ENCODE measurements at regions not wholly inside any gene's neighbourhood (a gene's known extent, or its start where the extent isn't known, plus 50 kb on each side); places are given as distances from the start of the nearest gene placed in this dataset.

DNA sequence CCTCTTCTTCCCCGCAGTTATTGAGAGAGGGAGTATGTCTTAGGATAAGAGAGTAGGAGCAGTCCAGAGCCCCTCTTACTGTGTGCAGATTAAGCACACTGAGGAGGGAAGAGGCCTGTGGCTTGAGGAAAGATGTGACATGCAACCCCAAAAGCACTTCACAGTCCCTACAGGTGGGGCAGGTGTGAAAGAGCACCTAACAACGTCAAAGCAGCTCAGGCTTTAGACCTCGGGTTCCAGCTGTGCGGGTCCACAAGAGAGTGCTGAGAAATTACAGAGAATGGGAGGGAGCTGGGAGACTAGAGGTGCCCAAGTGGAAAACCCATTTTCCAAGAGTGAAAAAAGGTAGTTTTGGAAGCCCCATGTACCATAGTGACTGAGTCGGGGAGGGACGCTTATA lies 127.6 kb downstream of the SLC25A47 start:
- peak; percentile 44 to 72 for DNase-seq (ENCODE audit: extremely low spot score in 2 of 2)
- Histone ChIP-seq H3K27me3 (no peaks in the 10 kb centered on the region), H3K27ac (no peak overlapping the region), H3K4me1 (no peaks in the 10 kb centered on the region), H3K4me3 (no peak overlapping the region), H3K9me3 (no peaks in the 10 kb centered on the region), H3K36me3 (no peaks in the 10 kb centered on the region)
- TF ChIP-seq, protein P1, sequence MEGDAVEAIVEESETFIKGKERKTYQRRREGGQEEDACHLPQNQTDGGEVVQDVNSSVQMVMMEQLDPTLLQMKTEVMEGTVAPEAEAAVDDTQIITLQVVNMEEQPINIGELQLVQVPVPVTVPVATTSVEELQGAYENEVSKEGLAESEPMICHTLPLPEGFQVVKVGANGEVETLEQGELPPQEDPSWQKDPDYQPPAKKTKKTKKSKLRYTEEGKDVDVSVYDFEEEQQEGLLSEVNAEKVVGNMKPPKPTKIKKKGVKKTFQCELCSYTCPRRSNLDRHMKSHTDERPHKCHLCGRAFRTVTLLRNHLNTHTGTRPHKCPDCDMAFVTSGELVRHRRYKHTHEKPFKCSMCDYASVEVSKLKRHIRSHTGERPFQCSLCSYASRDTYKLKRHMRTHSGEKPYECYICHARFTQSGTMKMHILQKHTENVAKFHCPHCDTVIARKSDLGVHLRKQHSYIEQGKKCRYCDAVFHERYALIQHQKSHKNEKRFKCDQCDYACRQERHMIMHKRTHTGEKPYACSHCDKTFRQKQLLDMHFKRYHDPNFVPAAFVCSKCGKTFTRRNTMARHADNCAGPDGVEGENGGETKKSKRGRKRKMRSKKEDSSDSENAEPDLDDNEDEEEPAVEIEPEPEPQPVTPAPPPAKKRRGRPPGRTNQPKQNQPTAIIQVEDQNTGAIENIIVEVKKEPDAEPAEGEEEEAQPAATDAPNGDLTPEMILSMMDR (IDR thresholded peaks at IDR 0.05) = no peak
- no peak for TF ChIP-seq POLR2A (IDR thresholded peaks at IDR 0.05)
- no peak for TF ChIP-seq POLR2AphosphoS5 (IDR thresholded peaks at IDR 0.05; ENCODE audit: insufficient read depth in 1 of 2, low read depth in 1 of 2)
- intact Hi-C loops (cut with DNase I) = no loop called here

DNA sequence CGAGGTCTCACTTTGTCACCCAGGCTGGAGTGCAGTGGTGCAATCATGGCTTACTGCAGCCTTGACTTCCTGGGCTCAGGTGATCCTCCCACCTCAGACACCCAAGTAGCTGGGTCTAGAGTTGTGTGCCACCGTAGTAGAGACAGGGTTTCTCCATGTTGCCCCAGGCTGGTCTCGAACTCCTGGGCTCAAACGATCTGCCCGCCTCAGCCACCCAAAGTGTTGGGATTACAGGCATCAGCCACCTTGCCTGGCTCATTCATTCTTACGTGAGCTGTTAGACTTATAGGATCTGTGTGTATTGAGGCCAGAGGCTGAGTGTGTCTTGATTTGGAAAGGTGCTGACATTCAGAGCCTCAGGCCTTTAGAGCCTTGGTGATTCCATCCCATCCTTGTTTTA lies 128.1 kb downstream of the SLC25A47 start:
- H3K36me3 ChIP-seq = no peaks in the 10 kb centered on the region
- intact Hi-C loops (cut with DNase I) = no loop called here
- H3K4me3 ChIP-seq = no peak overlapping the region
- no peaks in the 10 kb centered on the region for H3K27me3 ChIP-seq
- H3K9me3 ChIP-seq = no peaks in the 10 kb centered on the region
- TF ChIP-seq POLR2A (IDR thresholded peaks at IDR 0.05) (no peak), POLR2AphosphoS5 (IDR thresholded peaks at IDR 0.05; ENCODE audit: insufficient read depth in 1 of 2, low read depth in 1 of 2) (no peak)
- TF ChIP-seq, protein P1 (IDR thresholded peaks at IDR 0.05) = no peak
- no peak overlapping the region for H3K27ac ChIP-seq
- no peaks in the 10 kb centered on the region for H3K4me1 ChIP-seq
- peak in 1 of 2 donors; percentile 64 for DNase-seq (ENCODE audit: extremely low spot score in 2 of 2)

DNA sequence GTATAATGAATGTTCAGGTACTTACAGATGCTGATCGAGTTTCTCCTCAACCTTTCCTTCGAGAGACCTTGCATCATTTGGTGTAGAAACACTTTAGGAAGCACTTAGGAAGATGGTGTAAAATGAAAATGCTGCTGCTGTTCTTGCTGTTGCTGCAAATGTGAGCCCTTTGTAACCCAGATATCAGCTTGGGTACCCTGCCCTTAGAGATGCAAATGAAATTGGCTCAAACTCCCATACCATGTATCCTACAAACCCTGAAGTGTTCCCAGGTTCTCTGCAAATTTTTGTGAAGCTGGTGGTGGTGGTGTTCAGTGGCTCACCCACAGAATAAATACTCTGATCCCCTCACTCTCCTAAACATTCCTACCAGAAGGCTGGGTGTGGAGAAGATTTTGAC lies 130.8 kb downstream of the SLC25A47 start:
- H3K27me3 ChIP-seq = no peaks in the 10 kb centered on the region
- no peaks in the 10 kb centered on the region for H3K4me1 ChIP-seq
- H3K9me3 ChIP-seq = no peaks in the 10 kb centered on the region
- H3K36me3 ChIP-seq = no peaks in the 10 kb centered on the region
- intact Hi-C loops (cut with DNase I) = no loop called here
- TF ChIP-seq, protein P1 (IDR thresholded peaks at IDR 0.05) = no peak
- no peak for TF ChIP-seq POLR2AphosphoS5 (IDR thresholded peaks at IDR 0.05; ENCODE audit: insufficient read depth in 1 of 2, low read depth in 1 of 2)
- no peak for TF ChIP-seq POLR2A (IDR thresholded peaks at IDR 0.05)
- no peak overlapping the region for H3K4me3 ChIP-seq
- DNase-seq (ENCODE audit: extremely low spot score in 2 of 2) = peak in 1 of 2 donors; percentile 13
- H3K27ac ChIP-seq = no peak overlapping the region

DNA sequence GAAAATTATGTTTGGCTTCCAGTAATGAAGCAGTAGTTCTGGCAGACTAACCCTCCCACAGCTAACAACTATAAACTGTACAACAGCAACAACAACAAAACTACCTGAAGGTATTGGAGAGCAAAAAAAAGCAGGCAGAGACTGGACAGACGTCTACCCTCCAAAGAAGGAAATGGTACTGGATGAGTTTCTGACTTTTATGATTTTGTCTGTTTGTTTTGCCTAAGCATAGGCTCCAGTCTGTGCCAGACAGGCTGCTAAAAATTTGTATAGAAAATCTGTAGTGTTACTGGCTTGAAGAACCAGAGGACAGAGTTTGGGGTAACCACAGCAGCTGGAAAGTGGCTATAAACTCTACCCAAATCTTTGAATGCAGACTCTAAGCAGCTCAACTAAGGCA lies 131.3 kb downstream of the SLC25A47 start:
- TF ChIP-seq POLR2AphosphoS5 (IDR thresholded peaks at IDR 0.05; ENCODE audit: insufficient read depth in 1 of 2, low read depth in 1 of 2) (no peak), POLR2A (IDR thresholded peaks at IDR 0.05) (no peak)
- TF ChIP-seq, protein P1 (IDR thresholded peaks at IDR 0.05) = no peak
- no peak for DNase-seq (ENCODE audit: extremely low spot score in 2 of 2)
- Histone ChIP-seq H3K4me3 (no peak overlapping the region), H3K27ac (no peak overlapping the region), H3K9me3 (no peaks in the 10 kb centered on the region), H3K36me3 (no peaks in the 10 kb centered on the region), H3K4me1 (no peaks in the 10 kb centered on the region), H3K27me3 (no peaks in the 10 kb centered on the region)
- intact Hi-C loops (cut with DNase I) = no loop called here

DNA sequence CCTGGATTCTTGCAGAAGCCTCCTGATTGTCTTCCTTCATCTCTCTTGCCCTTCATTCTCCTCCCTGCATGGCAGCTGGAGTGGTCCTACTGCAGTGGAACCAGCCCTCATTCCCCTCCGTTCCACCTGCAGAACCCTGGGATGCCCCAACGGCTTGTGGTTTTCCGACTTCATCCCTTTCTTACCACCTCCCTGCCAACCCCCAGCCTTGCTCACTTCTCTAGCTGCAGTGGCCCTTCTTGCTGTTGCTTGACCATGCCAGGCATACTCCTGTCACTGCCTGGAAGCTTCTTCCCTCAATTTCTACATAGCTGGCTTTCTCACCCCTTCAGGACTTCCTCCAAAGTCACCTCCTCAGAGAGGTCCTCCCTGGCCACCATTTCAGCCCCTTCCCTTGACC lies 123.3 kb downstream of the BEGAIN start:
- no peak overlapping the region for H3K4me3 ChIP-seq
- H3K27me3 ChIP-seq = no peaks in the 10 kb centered on the region
- H3K4me1 ChIP-seq = no peaks in the 10 kb centered on the region
- no peak for TF ChIP-seq POLR2AphosphoS5 (IDR thresholded peaks at IDR 0.05; ENCODE audit: insufficient read depth in 1 of 2, low read depth in 1 of 2)
- TF ChIP-seq, protein P1 (IDR thresholded peaks at IDR 0.05) = no peak
- no peak for TF ChIP-seq POLR2A (IDR thresholded peaks at IDR 0.05)
- H3K36me3 ChIP-seq = no peaks in the 10 kb centered on the region
- intact Hi-C loops (cut with DNase I) = no loop called here
- no peak overlapping the region for H3K27ac ChIP-seq
- no peaks in the 10 kb centered on the region for H3K9me3 ChIP-seq
- DNase-seq (ENCODE audit: extremely low spot score in 2 of 2) = peak in 1 of 2 donors; percentile 54
